Left ventricle myocardium superior (tissue), 1 donor: ENCODE measurements at regions not wholly inside any gene's neighbourhood (a gene's known extent, or its start where the extent isn't known, plus 50 kb on each side); places are given as distances from the start of the nearest gene placed in this dataset.

Experiments used
- ATAC-seq: fragments of 200-7000 bp; cut with Tn5 transposase; one replicate; pipeline ENCODE4 v1.9.1; 2020; ENCODE audit warnings: mild to moderate bottlenecking, moderate library complexity
- DNase-seq: peaks from one replicate; pipeline ENCODE4 v3.0.0-alpha.2; 2020
- intact Hi-C: fragments of 100-400 bp; cut with micrococcal nuclease; formaldehyde crosslinking; loops from one replicate; pipeline ENCODE4 v1.11.0; 2022
- donor health status: DM: no; HTN: yes; CAD: no; lungs with severe emphysema.

DNA sequence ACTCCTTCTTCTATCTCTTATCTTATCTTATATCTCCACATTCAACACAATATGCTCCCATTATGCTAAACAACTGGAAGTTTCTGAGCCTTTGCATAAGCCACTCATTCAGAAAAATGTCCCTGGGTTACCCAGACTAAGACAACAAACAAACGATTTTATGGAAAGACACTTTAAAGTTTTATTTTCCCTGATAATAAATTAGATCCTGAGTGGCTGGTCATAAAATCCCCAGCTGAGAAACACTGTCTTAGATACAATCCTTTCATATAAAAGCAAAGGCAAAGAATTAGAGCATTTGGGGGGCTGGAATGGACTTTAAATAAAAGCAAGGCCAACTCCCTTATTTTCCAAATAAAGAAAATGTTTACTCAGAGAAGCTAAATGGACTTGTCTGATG, 322.3 kb downstream of the GBE1 start:
- ATAC-seq: no peak
- no peak for DNase-seq
- intact Hi-C loops: no loop called here

DNA sequence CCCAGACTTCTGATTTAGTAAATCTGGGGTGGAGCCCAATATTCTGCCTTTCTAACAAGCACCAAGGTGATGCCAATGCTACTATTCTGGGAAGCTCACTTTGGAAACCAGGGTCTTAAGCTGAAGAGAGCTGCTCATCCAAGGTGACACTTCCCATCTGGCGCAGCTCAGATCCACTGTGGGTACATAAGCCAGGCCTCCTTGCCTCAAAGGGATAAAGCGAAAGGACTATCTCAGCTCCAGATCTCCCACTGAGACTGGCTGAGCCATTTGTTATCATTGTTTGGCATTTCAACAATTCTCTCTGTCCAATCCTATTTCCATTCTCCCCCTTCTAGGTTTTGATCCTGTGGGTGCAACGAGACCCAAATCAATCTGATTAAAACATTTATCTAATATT, 323.8 kb downstream of the GBE1 start:
- DNase-seq (no peak), ATAC-seq (no peak)
- intact Hi-C loops: no loop called here

DNA sequence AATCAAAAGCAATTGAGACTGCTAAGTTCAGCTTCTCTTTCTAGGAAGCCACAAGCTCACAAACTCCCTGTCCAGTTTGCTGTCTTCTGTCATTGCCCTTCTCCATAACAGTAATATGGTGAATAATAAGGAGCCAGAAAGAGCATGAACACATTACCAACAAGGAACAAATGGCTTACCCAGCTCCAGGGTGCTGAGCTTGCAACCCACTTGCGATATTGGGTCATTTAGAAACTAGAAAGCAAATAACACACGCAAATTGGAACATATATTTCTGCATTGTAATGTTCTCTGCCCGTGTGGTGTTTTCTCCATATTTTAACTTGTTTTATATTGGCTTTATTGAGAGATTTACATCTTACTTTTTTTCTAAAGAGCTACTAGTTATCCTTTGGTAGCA, 325.3 kb downstream of the GBE1 start:
- intact Hi-C loops: no loop called here
- ATAC-seq (no peak), DNase-seq (no peak)

DNA sequence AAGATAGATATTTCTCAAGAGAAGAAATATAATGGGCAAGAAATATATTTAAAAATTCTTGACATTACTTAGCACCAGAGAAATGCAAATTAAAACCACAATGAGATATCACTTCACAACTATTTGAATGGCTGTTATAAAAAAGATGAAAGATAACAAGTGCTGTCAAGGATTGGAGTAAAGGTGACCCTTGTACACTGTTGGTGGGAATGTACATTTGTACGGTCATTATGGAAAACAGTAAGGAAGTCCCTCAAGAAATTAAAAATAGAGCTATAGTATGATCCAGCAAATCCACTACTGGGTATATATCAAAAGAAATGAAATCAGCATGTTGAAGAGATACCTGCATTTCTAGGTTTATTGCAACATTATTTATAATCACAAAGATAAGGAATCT, 326.4 kb downstream of the GBE1 start:
- intact Hi-C loops: no loop called here
- DNase-seq (no peak), ATAC-seq (no peak)

DNA sequence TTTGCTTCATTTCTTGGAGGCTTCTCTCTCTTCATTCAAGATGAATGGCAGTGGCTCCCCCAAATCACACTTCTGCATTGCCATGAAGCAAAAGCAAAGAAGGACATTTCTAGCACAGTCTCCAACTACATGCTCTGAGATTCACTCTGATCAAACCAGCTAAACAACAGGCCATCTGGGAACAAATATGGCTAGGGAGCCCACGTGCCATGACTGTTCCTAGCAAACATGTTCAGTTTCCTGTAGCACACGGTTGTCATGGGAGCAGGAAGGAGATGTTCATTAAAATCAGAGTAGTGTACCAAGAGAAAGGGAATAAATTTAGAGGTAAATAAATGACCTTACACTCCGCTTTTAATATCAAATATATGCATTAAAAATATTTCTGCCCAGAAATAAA, 327.3 kb downstream of the GBE1 start:
- no peak for DNase-seq
- intact Hi-C loops: no loop called here
- ATAC-seq: no peak

DNA sequence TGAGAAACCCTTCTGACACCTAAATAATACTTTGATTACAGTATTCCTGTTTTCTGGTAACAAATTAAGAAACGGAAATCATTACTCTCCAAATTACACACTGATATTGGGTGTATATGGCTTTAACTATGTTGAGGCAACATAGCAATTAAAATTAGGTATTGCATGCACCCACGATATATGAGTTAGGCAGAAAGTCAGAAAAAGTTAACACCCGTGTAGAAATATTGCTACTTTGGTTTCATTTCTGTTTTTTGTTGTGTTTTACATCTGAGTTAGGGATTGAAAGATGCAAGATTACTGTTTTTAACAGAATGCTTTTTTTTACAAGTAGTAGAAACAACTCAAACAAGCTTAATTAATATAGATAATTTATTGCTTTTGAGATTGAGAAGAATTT, 327.8 kb downstream of the GBE1 start:
- ATAC-seq (no peak), DNase-seq (no peak)
- intact Hi-C loops: no loop called here

DNA sequence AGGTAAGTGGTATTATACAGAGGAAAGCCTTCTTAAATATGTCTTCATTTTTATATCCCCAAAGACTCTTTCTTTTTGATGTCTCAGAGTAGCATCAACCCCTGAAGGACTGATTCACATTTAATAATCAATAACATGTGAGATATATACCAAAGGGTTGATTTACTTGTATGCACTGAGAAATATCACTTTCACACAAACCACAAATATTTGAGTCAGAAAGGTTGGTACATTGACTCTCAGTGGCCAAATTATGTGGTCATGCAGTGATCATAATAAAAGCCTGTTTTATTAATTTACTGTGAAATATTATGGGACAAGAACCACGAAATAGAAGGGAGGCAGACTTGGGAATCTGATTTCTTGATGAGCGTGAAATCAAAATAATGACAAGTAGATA, 329.0 kb downstream of the GBE1 start:
- no peak for ATAC-seq
- DNase-seq: no peak
- intact Hi-C loops: no loop called here

DNA sequence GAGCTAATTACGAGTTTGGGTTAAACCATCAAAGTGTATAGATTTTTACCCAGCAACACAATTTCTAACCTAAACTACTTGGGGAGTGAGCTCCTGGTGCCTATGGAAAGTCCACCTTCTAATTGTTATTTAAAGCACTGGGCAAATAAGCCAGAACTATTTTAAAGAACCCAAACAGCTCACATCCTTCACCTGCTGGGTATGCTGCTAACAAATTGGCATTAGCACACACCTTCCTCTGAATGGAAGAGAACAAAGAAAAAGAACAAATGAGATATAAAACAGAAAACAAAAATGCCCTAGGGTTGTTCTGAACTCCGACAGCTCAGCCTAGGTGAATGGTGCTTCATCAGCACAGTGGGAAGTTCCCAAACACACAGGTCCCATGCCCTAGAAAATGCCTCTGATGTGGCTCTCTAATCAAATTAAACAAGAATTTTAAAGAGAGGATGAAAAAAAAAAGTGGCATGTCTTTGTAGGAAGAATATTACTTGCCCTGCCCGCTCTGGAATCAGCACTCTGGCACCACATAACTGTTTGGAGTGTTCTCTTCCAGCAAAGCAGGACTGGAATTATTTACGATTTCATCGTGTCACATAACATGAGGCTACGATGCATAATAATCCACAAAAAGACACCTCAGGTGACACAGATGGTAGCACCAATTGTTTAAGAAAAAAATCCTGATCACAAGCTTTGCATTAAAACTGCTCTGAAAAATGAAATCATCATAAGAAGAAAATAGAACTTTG, 334.4 kb downstream of the GBE1 start:
- intact Hi-C loops: no loop called here
- no peak for DNase-seq
- no peak for ATAC-seq

DNA sequence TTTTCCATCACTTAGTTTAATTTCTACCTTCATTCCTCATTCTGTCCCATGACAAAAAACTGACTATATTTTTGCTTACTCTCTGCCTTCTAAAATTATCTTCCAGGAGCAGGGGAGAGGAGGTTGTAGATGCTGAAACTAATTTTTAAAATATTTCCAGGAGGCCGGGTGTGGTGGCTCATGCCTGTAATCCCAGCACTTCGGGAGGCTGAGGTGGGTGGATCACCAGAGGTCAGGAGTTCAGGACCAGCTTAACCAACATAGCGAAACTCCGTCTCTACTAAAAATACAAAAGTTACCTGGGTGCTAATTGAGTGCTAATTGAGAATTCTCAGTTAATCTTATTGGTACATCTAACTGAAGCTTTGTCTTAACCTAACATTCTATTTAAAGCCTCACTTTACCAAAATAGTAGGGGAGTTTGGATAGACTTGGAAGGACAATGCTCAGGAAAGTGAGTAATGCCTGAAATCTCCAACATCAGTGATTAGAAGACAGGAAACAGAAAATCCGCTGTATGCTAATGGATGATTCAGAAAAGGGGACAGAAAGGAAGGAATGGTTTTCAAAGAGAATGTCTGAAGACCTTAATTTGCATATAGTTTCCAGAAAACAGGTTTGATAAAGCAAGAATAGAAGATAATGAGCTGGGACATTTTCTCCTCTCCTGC, 336.1 kb downstream of the GBE1 start:
- intact Hi-C loops: no loop called here
- no peak for DNase-seq
- ATAC-seq: no peak

DNA sequence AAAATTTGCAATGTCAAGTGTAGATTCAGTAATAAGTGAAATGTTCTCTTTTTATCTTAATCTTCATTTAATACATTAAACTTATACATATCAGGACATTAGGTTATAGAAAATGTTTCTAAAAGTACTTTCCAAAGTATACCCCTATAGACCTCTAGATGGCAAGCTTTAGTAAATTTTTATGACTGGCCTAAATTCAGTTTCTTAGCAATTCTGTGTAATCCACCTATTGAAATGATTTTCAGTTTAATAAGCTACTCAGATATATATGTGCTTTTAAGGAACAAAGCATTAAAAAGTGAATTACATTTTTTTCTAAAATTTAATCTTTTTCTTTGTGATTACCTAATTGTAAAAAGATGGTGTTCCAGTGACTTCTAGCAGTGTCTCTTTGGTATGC, 342.2 kb downstream of the GBE1 start:
- DNase-seq (no peak), ATAC-seq (no peak)
- intact Hi-C loops: no loop called here

DNA sequence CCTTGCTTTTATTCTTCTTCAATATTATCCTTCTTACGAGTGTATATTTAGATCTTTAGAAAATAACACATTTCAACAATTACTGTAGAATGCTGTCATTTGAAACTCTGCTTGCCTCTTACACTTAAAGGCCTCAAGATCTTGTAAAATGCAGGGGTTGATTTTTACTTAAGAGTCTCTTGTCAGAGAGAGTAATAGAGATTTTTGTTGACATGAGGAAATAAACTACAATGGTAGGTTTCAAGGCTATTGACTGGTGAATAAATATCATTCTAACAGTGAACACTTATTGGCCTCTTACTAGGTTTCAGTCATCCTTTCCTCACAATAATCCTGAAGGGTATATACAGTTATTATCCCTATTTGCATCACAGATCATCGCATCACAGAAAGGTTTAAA, 344.6 kb downstream of the GBE1 start:
- intact Hi-C loops: no loop called here
- no peak for ATAC-seq
- DNase-seq: no peak

DNA sequence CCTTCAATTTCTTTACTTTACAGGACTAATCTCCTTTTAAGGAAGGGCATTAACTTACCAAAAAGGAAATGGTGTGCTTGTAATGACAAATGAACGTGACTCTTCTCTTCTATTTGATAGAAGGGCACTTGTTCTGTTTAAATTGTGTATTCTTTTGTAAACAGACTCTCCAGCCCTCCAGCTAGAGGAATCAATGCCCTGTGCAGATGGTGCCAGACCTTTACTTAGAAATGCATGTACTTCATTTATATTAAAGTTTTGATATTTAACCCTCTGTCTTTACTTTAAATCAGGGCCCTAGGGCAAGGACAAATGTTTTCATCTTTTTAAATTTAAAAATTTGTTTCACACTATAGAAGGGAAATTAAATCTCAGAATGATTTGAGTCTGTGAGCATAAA, 355.1 kb downstream of the GBE1 start:
- no peak for DNase-seq
- ATAC-seq: no peak
- intact Hi-C loops: no loop called here

DNA sequence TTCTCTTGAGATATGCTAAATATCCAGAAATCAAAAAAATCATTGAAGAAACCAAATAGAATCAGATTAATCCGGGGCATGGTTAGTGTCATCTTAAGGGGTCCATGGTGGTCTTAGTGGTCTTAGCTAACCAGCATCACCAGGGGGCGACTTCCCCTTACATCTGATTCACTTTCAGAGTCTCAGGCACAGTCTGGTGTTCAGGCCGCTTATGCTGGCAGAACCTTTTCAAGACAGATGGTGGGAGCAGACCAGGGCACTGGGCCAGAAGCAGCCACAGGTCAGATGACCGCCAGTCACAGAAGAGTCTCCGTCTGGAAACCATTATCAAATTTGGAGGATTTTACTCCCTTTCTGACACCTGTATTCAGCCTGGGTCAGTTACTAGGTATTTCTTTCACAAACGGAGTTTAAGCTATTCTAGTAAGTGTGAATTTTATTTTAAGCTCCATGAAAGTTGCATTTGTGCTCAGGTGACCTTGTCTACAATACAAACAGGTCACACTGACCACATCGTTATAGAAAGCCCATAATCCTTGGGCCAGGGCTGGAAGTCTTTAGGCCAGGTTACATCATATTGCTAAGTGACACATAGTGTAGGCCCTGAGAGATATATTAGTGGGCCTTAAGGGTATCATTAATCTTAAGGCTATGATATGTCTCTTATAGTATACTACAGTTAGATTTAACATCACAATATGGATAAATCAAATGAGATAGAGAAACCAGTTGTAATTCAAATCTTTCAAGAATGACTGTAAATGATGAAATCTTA, 365.5 kb downstream of the GBE1 start:
- intact Hi-C loops: no loop called here
- ATAC-seq: no peak
- DNase-seq: no peak

DNA sequence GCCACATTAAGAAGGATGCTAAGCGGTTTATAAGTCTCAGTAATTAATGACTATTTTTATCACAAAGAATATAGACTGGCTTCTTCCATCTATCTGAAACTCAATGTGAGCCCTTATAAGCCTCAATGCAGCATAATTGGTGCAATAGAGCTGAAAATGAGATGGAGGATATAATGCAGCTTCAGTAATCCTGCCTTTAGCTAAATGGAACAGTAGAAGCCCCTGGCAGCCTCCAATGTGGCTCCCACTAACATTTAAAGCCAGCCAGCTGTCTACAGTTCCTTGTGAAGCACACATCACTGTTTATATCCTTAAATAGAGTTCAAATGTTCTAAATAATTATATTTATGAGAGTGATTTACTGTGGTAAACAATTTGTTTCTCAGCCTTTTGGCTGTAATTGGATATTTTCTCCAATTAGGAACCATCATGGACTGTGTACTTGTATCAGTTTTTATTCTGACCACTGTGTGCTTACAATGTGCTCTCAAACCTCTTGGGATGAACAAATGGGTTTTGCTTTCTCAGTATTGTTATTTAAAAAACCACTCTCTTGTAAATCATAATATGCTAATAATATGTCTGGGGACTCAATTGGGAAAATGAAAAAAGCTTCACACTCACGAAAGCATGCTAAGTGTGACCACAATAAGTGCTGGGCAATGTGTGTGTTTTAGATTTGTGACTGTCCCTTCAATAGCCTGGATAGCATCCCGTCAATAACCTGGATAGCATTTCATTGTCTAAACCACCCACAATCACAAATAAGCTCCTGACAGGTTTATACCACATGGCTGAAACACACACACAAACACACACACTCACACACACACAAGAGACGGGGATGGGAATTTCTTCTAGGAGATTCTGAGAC, 366.6 kb downstream of the GBE1 start:
- intact Hi-C loops: no loop called here
- ATAC-seq: no peak
- no peak for DNase-seq

DNA sequence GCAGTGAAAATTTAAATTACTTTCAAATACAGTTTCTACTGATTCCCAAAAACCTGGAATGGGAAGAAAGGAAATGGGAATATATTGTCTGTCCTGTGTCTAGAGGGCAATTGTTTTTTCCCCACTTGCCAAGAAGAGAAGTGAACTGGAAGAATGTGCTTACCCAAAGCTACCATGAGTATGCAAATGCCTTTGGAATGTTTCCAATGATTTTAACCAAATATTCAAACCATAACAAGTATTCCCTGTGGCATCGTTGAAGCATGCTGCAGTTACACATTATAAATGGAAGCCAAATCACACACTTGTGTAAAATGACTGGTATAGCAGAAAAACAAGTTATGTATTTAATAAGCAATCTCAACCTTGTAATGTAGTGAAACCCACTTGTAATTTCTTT, 368.2 kb downstream of the GBE1 start:
- ATAC-seq (no peak), DNase-seq (no peak)
- intact Hi-C loops: no loop called here

DNA sequence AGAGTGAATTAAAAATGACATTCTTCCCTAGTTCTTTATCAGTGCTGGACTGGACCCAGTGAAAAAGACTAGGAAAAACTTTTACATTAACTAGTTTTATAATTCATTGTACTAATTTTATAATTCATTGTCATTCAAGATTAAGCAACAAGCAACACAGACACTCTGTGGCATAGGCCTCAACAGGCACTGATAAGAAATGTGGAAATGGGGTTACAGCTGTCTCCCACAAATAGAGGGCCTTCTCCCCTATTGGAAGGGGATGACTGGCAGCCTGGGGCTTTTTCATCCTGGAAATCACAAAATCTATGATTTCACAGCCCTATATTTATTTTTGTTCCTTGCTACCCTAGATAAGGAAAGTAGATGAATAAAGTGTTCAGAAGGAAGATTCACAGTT, 370.6 kb downstream of the GBE1 start:
- intact Hi-C loops: no loop called here
- ATAC-seq (no peak), DNase-seq (no peak)

DNA sequence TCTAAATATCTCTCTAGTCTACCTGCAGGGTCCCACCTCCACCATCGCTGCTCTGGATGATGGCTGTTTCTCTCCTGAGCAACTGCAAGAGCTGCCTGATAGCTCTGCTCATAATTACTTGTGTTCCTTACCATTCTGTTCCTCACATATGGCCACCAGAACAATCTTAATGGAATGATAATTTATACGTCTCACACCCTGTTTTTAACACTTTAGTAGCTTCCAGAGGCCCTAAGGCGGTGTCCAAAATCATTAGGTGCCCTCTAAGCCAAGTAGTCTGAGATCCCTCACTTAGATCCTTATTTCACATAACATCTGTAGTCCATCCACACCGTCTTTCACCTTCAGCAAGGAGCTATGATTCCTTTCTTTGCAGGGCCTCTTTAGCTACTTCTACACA, 373.3 kb downstream of the GBE1 start:
- DNase-seq (no peak), ATAC-seq (no peak)
- intact Hi-C loops: no loop called here

DNA sequence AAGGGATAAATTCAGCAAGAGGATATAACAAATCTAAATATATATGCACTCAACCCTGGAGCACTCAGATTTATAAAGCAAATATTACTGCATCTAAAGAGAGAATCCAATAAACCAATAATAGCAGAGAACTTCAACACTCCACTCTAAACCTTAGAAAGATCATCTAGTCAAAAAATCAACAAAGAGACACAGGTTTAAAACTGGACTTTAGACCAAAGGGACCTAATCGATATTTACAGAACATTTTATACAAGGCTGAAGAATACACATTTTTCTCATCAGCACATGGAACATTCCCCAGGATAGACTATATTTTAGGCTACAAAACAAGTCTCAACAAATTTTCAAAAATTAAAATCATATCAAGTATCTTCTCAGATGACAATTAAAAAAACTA, 379.0 kb downstream of the GBE1 start:
- intact Hi-C loops: no loop called here
- no peak for ATAC-seq
- DNase-seq: no peak

DNA sequence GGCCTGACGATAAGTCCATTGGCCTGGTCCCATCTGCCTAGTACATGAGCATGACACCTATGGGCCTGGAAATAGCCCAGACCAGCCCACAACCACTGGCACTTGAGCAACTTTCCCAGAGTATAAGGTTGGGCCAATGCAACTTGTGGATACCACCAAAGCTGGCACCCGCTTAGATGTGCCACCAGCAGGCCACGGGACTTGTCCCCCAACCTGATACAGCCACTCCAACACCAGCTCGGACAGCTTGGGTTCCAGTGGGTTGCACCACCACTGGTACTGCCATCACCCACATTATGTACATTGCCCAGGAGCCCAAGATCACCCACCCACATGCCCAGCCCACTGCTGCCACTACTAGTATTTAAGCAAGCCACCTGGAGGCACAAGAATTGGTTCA, 381.2 kb downstream of the GBE1 start:
- ATAC-seq: no peak
- no peak for DNase-seq
- intact Hi-C loops: no loop called here
